GM21619 (cell line): ENCODE measurements at regions not wholly inside any gene's neighbourhood (a gene's known extent, or its start where the extent isn't known, plus 50 kb on each side); places are given as distances from the start of the nearest gene placed in this dataset.

Source experiments
- ATAC-seq: cut with Tn5 transposase; IDR thresholded peaks from one replicate; pipeline ENCODE4 v1.9.1; 2021; ENCODE audit not compliant: unreplicated experiment

GRCh38 chr1:191134796-191135195 is 657.1 kb upstream of the BRINP3 start:
- no peak for ATAC-seq

- ATAC-seq, result no peak
These were observed 662.4 kb upstream of the BRINP3 start for GRCh38 chr1:191140038-191140437.

GRCh38 chr1:191142748-191143147 is 665.1 kb upstream of the BRINP3 start:
- ATAC-seq, result no peak

DNA sequence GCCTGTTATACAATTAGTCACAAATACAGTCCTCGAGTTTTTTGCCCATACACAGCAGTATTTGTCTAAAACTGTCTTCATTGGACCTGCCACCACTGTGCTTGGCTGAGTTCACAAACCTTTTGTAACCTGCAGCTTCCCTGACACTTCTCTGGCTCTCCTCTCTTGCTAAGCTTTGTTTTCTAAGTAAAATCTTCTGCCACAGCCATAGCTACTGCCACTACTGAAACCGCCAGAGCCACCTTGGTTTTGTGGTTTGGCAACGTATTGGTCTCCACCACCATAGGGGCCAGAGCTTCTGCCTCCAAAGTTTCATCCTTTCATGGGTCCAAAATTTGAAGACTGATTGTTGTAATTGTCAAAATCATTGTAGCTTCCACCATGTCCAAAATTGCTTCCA is 668.2 kb upstream of the BRINP3 start:
- ATAC-seq, result no peak

GRCh38 chr1:191151321-191151807 is 673.7 kb upstream of the BRINP3 start:
- ATAC-seq, result no peak

DNA sequence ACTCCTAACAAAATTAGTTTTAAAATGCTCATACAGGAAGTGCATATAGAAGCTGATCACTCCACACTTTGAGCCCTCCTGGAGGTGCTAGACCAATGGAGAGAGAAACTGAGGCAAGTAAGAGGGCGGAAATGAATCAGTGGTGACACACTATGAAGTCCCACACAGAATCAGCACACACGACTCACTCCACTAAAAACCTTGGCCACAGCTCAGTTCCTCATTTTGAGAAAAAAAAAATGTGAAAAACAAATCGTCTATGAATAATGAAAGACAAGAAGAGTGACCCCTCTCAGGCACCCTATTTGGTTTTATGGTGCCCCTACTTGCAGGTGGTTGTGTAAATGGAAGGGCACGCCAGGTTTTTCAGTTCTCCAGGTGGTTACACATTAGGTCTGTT is 675.1 kb upstream of the BRINP3 start:
- no peak for ATAC-seq

DNA sequence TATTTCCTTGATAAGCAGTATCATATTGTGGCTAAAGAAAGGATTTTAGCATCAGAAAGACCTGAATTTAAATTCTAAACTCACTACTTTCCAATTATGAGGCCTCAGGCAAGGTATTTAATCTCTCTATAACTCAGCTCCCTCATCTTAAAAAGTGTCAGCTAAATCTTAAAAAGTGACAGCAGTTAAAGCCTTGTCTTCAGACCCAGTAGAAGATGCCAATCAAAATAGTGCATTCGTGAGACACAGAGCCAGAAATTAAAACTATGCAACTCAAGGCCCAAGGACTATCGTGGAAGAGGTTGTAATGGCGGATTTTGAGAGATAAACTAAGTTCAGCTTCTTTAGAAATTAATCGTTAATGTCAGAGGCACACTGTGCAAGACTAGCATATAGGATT is 677.5 kb upstream of the BRINP3 start:
- no peak for ATAC-seq

- ATAC-seq, result no peak
These were observed 683.2 kb upstream of the BRINP3 start for GRCh38 chr1:191160837-191161236.

DNA sequence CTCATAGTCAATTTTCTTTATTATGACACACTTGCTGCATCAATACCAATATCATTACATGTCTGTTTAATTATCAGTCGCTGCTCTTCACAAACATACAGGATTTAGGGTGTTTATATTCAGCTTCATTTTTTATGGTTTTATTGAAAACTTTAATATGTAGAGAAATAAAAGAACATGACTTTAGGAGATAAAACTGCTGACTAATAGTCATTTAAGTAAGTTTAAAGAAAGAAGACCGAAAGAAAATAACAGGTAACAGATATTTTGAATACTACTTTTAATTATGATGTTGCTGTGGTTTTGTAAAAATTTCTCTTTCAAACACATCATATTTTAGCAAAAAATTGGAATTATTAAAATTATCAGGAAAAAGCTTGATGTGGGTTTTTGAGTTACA is 685.1 kb upstream of the BRINP3 start:
- ATAC-seq, result no peak

DNA sequence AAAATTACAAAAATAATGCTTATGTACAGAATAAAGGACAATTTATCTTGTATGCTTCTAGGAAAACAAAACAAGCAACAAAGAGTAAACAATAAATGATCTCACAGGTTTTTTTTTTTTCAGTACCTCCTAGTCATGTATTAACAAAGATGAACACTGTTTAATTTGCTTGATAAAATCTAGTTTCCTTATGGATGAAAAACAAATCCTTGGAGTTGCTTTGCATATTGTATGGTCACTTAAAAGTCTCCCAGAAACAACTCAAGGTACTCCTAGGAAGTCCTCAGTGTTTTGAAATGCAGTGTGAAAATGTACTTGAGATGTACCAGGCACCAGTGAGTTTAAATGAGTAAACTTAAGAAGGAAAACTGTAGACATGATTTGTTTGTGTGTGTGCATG is 686.0 kb upstream of the BRINP3 start:
- no peak for ATAC-seq

DNA sequence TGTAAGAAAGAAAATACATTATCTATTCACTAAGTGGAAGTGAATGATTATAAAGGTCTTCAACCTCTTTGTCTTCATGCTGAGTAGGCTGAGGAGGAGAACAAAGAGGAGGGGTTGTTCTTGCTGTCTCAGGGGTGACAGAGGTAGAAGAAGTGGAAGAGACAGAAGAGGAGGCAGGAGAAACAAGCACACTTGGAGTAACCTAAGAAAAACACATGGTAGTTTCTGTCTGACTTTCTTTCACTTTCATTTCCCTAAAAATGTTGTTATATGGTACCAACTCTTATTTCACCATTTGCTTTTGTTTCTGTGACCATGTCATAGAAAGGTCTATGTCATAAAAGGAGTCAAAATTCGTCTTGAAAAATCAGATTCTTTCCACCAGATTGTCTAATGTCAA is 696.6 kb upstream of the BRINP3 start:
- peak; percentile 97 for ATAC-seq

GRCh38 chr1:191176131-191176530 is 698.5 kb upstream of the BRINP3 start:
- ATAC-seq, result no peak

GRCh38 chr1:191206513-191207207 is 729.0 kb upstream of the BRINP3 start:
- no peak for ATAC-seq

DNA sequence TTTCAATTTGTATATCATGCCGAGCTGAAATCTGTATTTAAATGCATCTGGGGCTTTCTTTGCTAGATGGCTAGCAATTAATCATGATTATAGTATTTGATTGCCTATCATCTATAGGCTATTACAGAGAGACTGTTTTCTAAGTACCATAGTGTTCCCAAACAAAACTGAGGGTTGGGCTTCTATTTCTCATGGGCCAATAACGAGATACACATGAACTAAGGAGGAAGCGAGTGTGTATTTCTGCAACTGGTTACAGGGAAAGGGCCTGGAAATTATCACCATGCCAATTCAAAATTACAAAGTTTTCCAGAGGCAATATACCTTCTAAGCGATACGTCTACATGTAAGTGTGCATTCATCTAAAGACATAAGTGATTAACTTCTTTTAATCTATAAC is 744.5 kb upstream of the BRINP3 start:
- no peak for ATAC-seq

DNA sequence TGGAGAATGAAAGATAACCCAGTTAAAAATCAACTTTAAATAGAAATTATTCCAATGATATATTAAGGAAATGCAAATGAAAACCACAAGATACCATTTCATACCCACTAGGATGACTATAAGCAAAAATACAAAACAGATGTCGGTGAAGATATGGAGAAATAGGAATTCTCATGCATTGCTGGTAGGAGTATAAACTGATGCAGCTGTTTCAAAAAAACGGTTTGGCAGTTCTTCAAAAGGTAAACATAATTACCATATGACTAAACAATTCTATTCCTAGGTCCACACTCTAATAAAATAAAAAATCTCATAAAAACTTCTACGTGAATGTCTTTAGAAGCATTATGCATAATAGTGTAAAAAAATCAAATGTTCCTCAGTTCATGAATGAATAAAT is 763.3 kb upstream of the BRINP3 start:
- no peak for ATAC-seq

- ATAC-seq, result no peak
These were observed 777.8 kb upstream of the BRINP3 start for GRCh38 chr1:191255354-191256054.

GRCh38 chr1:191256917-191257316 is 779.3 kb upstream of the BRINP3 start:
- no peak for ATAC-seq

DNA sequence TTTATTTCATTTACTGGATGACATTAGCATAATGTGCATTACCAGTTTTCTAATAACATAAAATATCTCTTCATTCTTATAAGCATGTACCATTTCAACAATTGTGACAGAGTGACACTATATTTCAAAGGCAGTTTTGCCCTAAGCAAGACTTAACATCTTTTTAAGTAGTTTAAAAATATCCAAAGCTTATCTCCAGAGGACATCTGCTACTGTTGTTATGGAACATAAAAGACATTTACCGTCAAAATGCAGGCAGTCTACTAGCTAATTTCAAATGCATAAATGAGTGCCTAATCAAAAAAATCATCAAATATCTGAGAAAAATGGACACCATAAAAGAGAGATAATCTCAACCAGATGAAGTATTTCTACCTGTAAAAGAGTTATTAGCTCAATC is 782.4 kb upstream of the BRINP3 start:
- ATAC-seq, result no peak

DNA sequence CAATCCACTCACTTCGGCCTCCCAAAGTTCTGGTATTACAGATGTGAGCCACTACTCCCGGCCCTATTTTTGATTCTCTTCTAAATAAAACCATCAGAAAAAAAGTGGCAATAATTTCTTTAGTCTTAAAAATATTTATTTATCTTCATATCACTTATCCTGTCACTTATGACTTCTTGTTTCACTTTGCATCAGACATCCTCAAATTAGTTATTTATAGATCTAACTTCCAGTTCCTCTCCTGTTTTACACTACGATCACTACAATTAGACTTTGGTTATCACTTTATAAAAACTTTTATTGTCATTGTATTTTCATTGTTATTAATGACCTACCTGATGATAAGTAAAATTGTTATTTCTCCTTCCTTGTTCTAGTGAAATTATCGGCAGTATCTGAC is 783.4 kb upstream of the BRINP3 start:
- ATAC-seq, result no peak

- no peak for ATAC-seq
These were observed 801.7 kb upstream of the BRINP3 start for GRCh38 chr1:191279266-191279800.

- ATAC-seq, result no peak
These were observed 806.5 kb upstream of the BRINP3 start for GRCh38 chr1:191284175-191284574.

DNA sequence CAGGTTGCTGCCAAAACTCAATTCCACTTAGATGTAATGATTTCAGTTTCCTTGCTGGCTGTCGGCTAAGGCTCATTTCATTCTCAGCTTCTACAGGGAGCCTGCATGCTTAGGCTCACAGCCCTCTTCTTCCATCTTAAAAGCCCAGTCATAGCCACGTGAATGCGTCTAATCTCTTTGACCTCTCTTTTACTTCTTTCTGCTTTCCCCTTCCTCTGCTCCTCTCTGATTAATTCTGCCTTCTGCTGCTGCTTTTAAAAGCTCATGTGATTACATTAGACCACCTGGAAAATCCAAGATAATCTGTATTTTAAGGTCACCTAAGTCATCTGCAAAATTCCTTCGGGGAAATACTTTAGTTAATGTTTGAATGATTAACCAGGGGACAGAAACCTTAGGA is 812.8 kb upstream of the BRINP3 start:
- no peak for ATAC-seq
